Hepatocyte (in vitro differentiated cells): ENCODE measurements at regions not wholly inside any gene's neighbourhood (a gene's known extent, or its start where the extent isn't known, plus 50 kb on each side); places are given as distances from the start of the nearest gene placed in this dataset.
A peak's percentile ranks its signal among the peaks of the same experiment; 100 is the strongest.

ENCODE experiments used
- DNase-seq: peaks from one replicate; pipeline ENCODE4 v3.0.0-alpha.2; 2016; ENCODE audit warnings: low spot score
- H2AFZ ChIP-seq: fragments of 200-600 bp; sonication (generic); 2 replicates; pipeline ENCODE4 v1.6.0; 2016; ENCODE audit warnings: antibody characterized with exemption, mild to moderate bottlenecking
- H3K27ac ChIP-seq: fragments of 200-600 bp; sonication (generic); 2 replicates; pipeline ENCODE4 v1.5.1; 2016; ENCODE audit warnings: mild to moderate bottlenecking
- H3K27me3 ChIP-seq: fragments of 200-600 bp; sonication (generic); 2 replicates; pipeline ENCODE4 v1.6.1; 2016
- H3K36me3 ChIP-seq: fragments of 200-600 bp; sonication (generic); replicated peaks from 2 replicates; pipeline ENCODE4 v1.5.1; 2016; ENCODE audit warnings: low read depth; ENCODE audit not compliant: insufficient read depth
- H3K4me1 ChIP-seq: fragments of 200-600 bp; sonication (generic); 2 replicates; pipeline ENCODE4 v1.5.1; 2016; ENCODE audit warnings: mild to moderate bottlenecking, moderate library complexity; ENCODE audit not compliant: insufficient read depth
- H3K4me2 ChIP-seq: fragments of 200-600 bp; sonication (generic); 2 replicates; pipeline ENCODE4 v1.6.0; 2016
- H3K4me3 ChIP-seq: fragments of 200-600 bp; sonication (generic); 2 replicates; pipeline ENCODE4 v1.5.1; 2016; ENCODE audit warnings: mild to moderate bottlenecking
- H3K79me2 ChIP-seq: fragments of 200-600 bp; sonication (generic); 2 replicates; pipeline ENCODE4 v1.6.0; 2017; ENCODE audit warnings: mild to moderate bottlenecking
- H3K9me2 ChIP-seq: fragments of 200-600 bp; sonication (generic); replicated peaks from 2 replicates; pipeline ENCODE4 v1.6.0; 2017; ENCODE audit warnings: mild to moderate bottlenecking; ENCODE audit not compliant: insufficient read depth
- H3K9me3 ChIP-seq: fragments of 200-600 bp; sonication (generic); 2 replicates; pipeline ENCODE4 v1.5.1; 2016; ENCODE audit warnings: low read depth, mild to moderate bottlenecking
- H4K20me1 ChIP-seq: fragments of 200-600 bp; sonication (generic); 2 replicates; pipeline ENCODE4 v1.6.0; 2016; ENCODE audit warnings: mild to moderate bottlenecking; ENCODE audit not compliant: insufficient read depth, poor library complexity, severe bottlenecking
- EZH2 ChIP-seq: fragments of 200-600 bp; sonication (generic); IDR thresholded peaks from 2 replicates; pipeline ENCODE4 v1.6.1; 2016; ENCODE audit warnings: antibody characterized with exemption, mild to moderate bottlenecking, borderline replicate concordance
- EZH2phosphoT487 ChIP-seq: fragments of 200-600 bp; sonication (generic); IDR thresholded peaks from one replicate; pipeline ENCODE4 v1.6.1; 2018; ENCODE audit warnings: antibody characterized with exemption, mild to moderate bottlenecking, low read depth, moderate library complexity; ENCODE audit not compliant: unreplicated experiment, severe bottlenecking
- WGBS: methylation state at CpG from one replicate; pipeline ENCODE4 v1.1.6; 2016; ENCODE audit warnings: low lambda C conversion rate; ENCODE audit errors: missing lambda C conversion rate; 5-methylcytosine and 5-hydroxymethylcytosine counted together
- TF ChIP-seq, protein P1 (sequence below): fragments of 200-600 bp; sonication (generic); IDR thresholded peaks from 2 replicates; pipeline ENCODE4 v1.5.1; 2016; ENCODE audit warnings: antibody characterized with exemption, mild to moderate bottlenecking; ENCODE audit not compliant: poor library complexity

GRCh38 chrX:1725472-1725871 lies 110.6 kb downstream of the ASMT start:
- H3K36me3 ChIP-seq = no peaks in the 10 kb centered on the region
- no peak for DNase-seq
- H3K27ac ChIP-seq = no peak overlapping the region
- no peaks in the 10 kb centered on the region for H3K4me1 ChIP-seq
- WGBS = 67% methylated on average over 8 of the region's 8 CpGs
- H3K9me2 ChIP-seq = no peaks in the 10 kb centered on the region
- H2AFZ ChIP-seq = no peak overlapping the region
- no peaks in the 10 kb centered on the region for H3K27me3 ChIP-seq
- no peaks in the 10 kb centered on the region for H3K79me2 ChIP-seq
- no peaks in the 10 kb centered on the region for H3K9me3 ChIP-seq
- no peak overlapping the region for H3K4me2 ChIP-seq
- H4K20me1 ChIP-seq = no peaks in the 10 kb centered on the region
- no peak overlapping the region for H3K4me3 ChIP-seq
- TF ChIP-seq EZH2phosphoT487 = no peak
- TF ChIP-seq, protein P1, sequence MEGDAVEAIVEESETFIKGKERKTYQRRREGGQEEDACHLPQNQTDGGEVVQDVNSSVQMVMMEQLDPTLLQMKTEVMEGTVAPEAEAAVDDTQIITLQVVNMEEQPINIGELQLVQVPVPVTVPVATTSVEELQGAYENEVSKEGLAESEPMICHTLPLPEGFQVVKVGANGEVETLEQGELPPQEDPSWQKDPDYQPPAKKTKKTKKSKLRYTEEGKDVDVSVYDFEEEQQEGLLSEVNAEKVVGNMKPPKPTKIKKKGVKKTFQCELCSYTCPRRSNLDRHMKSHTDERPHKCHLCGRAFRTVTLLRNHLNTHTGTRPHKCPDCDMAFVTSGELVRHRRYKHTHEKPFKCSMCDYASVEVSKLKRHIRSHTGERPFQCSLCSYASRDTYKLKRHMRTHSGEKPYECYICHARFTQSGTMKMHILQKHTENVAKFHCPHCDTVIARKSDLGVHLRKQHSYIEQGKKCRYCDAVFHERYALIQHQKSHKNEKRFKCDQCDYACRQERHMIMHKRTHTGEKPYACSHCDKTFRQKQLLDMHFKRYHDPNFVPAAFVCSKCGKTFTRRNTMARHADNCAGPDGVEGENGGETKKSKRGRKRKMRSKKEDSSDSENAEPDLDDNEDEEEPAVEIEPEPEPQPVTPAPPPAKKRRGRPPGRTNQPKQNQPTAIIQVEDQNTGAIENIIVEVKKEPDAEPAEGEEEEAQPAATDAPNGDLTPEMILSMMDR = no peak
- TF ChIP-seq EZH2 = no peak

DNA sequence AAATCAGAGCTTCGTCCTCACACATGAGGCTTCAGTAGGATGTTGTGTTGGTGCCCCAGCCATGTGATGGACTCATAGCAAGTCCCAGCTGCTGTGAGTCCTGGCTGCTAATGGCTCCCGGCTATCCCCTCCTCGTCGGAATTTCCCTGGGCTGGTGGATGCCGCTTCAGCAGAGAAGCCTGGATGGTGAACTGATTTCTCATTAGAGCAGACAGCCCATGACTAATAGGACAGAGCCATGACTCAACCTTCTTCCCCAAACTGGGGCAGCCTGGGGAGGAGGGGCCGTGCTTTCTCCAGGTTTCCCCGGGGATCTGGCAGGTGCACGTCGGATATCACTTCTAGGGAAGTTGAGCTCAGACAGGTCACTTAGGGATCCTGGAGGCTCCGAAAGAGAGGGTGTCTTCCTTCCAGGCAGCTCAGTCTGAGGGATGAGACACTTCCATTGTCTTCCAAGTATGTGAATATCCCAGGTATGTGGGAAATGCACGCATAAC lies 112.7 kb downstream of the ASMT start:
- DNase-seq = peak; percentile 43
- Histone ChIP-seq H3K9me2 (no peaks in the 10 kb centered on the region), H4K20me1 (no peaks in the 10 kb centered on the region), H2AFZ (no peak overlapping the region), H3K4me1 (no peaks in the 10 kb centered on the region), H3K27ac (no peak overlapping the region), H3K27me3 (no peaks in the 10 kb centered on the region), H3K79me2 (no peaks in the 10 kb centered on the region), H3K9me3 (no peaks in the 10 kb centered on the region), H3K4me2 (no peak overlapping the region), H3K4me3 (no peak overlapping the region), H3K36me3 (no peaks in the 10 kb centered on the region)
- 48% methylated on average over 11 of the region's 11 CpGs for WGBS
- TF ChIP-seq, protein P1 = no peak
- no peak for TF ChIP-seq EZH2phosphoT487
- TF ChIP-seq EZH2 = no peak

DNA sequence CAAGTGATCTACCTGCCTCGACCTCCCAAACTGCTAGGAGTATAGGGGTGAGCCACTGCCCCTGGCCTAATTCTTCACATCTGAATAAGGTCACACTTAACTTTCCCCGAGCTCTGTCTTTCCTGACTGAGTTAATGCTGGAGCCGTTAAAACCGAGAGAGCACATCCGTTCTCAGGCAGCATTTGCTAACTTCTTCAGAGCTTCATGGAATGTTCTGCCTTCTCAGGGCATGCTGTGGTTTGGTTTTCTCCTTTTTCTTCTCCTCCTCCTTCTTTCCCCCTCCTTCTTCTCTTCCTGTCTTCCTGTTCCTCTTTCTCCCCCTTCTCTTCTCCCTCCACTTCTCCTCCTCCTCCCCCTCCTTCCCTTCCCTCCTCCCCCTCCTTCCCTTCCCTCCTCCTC lies 119.9 kb downstream of the ASMT start:
- Histone ChIP-seq H3K27me3 (no peaks in the 10 kb centered on the region), H3K36me3 (no peaks in the 10 kb centered on the region), H3K9me3 (no peaks in the 10 kb centered on the region), H4K20me1 (no peaks in the 10 kb centered on the region), H3K27ac (no peak overlapping the region), H3K4me1 (no peaks in the 10 kb centered on the region), H3K4me3 (no peak overlapping the region), H3K4me2 (no peak overlapping the region), H3K9me2 (no peaks in the 10 kb centered on the region), H3K79me2 (no peaks in the 10 kb centered on the region), H2AFZ (no peak overlapping the region)
- 77% methylated on average over 5 of the region's 5 CpGs for WGBS
- no peak for DNase-seq
- TF ChIP-seq, protein P1 = no peak
- TF ChIP-seq EZH2phosphoT487 (no peak), EZH2 (no peak)
